ENCODE measurements at regions not wholly inside any gene's neighbourhood (a gene's known extent, or its start where the extent isn't known, plus 50 kb on each side); places are given as distances from the start of the nearest gene placed in this dataset.
"Not testable (repeated sequence)": the region's sequence is repeated elsewhere in the genome, so short reads cannot be mapped to it uniquely, and the experiment has no call there.

DNA sequence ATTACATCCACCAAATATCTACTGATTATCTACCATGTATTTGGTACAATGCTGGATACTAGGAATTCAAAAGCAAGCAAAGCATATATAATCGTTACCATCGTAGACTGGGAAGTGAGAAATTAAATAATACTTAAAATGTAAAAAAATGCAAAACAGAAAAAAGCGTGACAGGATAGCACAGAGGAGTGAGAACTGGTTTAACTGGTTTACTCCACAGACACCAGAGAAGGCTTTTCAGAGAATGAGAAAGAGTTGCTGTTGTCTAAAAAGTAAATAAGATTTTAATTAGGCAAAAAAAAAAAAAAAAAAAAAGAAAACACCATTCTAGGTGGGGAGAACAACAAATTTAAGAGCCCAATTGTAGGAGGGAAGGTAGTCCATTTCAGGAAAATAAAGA lies 657.9 kb upstream of the ST8SIA4 start:
- no peaks in the 10 kb centered on the region for H3K4me1 Mint-ChIP-seq
- CTCF ChIA-PET: no interaction called here
- no peaks in the 10 kb centered on the region for H3K27me3 Mint-ChIP-seq
- no peak overlapping the region for H3K27ac Mint-ChIP-seq
- DNase-seq: no peak
- H3K9me3 Mint-ChIP-seq: no peaks in the 10 kb centered on the region
- H3K4me3 Mint-ChIP-seq: no peak overlapping the region
- no peaks in the 10 kb centered on the region for H3K36me3 Mint-ChIP-seq

DNA sequence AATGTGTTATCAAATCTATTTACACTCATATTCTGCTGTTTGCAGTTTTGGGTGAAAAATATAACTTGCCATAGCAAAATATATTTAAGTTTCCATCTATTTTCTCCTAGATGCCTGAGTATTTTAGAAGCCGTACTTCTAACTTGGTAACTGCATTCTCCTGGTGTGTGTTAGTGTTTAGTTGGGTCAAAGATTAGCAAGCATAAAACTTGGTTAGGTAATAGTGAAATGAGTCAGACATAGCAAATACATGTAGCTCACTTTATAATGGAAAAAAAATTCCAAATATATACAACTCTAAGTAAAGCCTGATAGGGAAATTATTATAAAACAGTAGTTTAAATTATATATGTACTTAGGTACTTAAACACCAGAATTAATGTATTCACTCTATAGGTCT lies 640.7 kb upstream of the ST8SIA4 start:
- CTCF ChIA-PET: no interaction called here
- no peak for DNase-seq
- no peak overlapping the region for H3K4me3 Mint-ChIP-seq
- no peaks in the 10 kb centered on the region for H3K36me3 Mint-ChIP-seq
- H3K27me3 Mint-ChIP-seq: no peaks in the 10 kb centered on the region
- H3K27ac Mint-ChIP-seq: no peak overlapping the region
- no peaks in the 10 kb centered on the region for H3K9me3 Mint-ChIP-seq
- H3K4me1 Mint-ChIP-seq: no peaks in the 10 kb centered on the region

DNA sequence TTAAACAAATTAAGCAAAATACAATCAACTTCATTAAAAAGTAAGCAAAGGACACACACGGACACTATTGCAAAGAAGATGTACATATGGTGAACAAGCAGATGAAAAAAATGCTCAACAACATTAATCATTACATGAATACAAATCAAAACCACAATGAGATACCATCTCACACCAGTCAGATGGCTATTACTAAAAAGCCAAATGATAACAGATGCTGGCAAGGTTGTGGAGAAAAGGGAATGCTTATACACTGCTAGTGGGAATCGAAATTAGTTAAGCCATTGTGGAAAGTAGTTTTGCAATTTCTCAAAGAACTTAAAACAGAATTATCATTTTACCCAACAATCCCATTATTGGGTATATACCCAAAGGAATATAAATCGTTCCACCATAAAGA lies 636.2 kb upstream of the ST8SIA4 start:
- DNase-seq: no peak
- peaks cover 3% of the 10 kb centered on the region for H3K9me3 Mint-ChIP-seq
- no peak overlapping the region for H3K4me3 Mint-ChIP-seq
- no peak overlapping the region for H3K27ac Mint-ChIP-seq
- CTCF ChIA-PET: no interaction called here
- no peaks in the 10 kb centered on the region for H3K4me1 Mint-ChIP-seq
- H3K27me3 Mint-ChIP-seq: no peaks in the 10 kb centered on the region
- no peaks in the 10 kb centered on the region for H3K36me3 Mint-ChIP-seq

DNA sequence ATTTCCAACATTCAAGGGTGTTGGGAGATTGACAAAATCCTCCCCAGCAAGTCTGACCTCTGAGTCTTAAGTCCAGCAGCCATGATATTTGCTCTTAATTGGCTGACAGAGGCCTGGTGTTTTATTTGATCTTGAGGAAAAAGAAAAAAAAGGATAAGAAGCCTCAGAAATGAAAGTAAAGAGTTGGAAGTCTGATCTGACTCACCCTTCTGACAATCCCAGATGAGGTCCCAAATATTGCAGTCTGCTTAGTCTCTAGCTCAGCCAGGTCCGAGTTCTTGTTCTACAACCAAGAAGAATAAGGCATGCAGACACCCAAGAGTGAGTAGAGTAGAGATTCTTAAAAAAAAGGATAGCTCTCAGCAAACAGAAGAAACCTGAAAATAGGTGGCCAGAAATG lies 632.5 kb upstream of the ST8SIA4 start:
- peaks cover 3% of the 10 kb centered on the region for H3K9me3 Mint-ChIP-seq
- no peak overlapping the region for H3K27ac Mint-ChIP-seq
- no peaks in the 10 kb centered on the region for H3K4me1 Mint-ChIP-seq
- CTCF ChIA-PET: no interaction called here
- DNase-seq: no peak
- H3K27me3 Mint-ChIP-seq: no peaks in the 10 kb centered on the region
- no peaks in the 10 kb centered on the region for H3K36me3 Mint-ChIP-seq
- no peak overlapping the region for H3K4me3 Mint-ChIP-seq

DNA sequence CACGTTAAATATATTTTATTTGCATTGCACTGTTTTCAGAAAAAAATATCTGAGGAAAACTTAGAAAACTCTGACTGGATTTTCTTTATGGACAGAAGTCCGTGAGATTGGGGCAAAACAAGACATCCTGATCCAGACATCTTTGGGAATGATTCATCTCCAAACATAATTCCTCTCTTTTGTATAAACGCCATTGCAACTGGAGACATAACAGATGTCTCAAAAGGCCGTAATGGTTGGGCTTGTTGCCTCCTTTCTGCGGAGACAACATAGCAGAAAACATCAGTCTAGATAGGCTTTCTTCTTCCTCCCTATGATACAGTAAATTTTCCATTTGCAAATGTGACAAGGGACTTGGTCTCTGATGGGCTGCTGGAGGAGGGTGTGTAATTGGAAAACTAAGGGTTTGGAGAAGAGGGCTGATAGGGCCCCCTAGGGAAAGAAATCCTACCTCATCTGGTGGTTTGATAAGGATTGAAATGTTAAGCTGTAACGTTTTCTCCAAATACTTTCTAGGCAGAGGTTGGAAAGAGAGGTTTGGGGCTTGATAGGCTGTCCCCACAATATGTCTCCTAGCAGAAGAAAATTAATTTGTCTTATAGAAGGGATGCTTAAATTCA lies 631.5 kb upstream of the ST8SIA4 start:
- Mint-ChIP-seq H3K4me1 (no peaks in the 10 kb centered on the region), H3K4me3 (no peak overlapping the region), H3K36me3 (no peaks in the 10 kb centered on the region), H3K9me3 (peaks cover 3% of the 10 kb centered on the region), H3K27me3 (no peaks in the 10 kb centered on the region), H3K27ac (no peak overlapping the region)
- no peak for DNase-seq
- CTCF ChIA-PET: no interaction called here

DNA sequence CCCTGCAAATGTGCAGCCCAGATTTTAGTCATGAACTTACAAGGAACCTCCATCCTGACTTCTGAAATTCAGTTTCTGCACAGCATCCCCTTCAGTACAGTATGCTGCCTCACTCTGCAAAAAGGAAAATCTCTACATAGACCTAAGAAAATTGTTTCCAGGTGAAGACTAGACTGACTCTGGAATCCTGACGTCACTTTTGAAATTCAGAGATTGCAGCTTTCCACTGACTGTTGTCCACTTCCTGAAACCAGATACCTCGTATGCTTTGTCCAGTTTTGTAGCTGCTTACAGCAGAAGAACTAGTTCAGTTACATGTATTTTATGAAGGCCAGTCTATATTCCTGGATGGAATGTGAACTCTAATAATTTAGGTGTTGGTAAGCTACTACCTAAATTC lies 629.3 kb upstream of the ST8SIA4 start:
- Mint-ChIP-seq H3K27ac (no peak overlapping the region), H3K27me3 (no peaks in the 10 kb centered on the region), H3K9me3 (peaks cover 13% of the 10 kb centered on the region), H3K36me3 (no peaks in the 10 kb centered on the region), H3K4me1 (no peaks in the 10 kb centered on the region), H3K4me3 (no peak overlapping the region)
- CTCF ChIA-PET: no interaction called here
- no peak for DNase-seq

DNA sequence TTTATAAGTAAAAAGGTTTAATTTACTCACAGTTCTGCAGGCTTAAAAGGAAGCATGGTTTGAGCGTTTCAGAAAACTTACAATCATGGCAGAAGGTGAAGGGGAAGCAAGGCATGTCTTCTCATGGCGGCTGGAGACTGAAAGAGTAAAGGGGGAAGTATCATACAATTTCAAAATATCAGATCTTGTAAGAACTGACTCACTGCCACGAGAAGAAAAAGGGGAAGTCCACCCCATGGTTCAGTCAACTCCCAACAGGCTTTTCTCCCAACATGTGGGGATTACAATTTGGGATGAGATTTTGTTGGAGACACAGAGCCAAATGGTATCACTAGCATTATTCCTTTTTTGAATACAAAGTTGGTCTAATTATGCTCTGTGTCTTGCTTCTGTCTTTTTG lies 627.9 kb upstream of the ST8SIA4 start:
- CTCF ChIA-PET: no interaction called here
- DNase-seq: no peak
- Mint-ChIP-seq H3K36me3 (no peaks in the 10 kb centered on the region), H3K4me1 (no peaks in the 10 kb centered on the region), H3K27ac (no peak overlapping the region), H3K27me3 (no peaks in the 10 kb centered on the region), H3K4me3 (no peak overlapping the region), H3K9me3 (peaks cover 14% of the 10 kb centered on the region)

DNA sequence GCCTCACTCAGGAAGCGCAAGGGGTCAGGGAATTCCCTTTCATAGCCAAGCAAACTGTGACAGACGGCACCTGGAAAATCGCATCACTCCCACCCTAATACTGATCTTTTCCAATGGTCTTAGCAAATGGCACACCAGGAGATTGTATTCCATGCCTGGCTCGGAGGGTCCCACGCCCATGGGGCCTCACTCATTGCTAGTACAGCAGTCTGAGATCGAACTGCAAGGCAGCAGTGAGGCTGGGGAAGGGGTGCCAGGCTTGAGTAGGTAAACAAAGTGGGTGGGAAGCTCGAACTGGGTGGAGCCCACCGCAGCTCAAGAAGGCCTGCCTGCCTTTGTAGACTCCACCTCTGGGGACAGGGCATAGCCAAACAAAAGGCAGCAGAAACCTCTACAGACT lies 626.0 kb upstream of the ST8SIA4 start:
- H3K36me3 Mint-ChIP-seq, DNase-seq, H3K27me3 Mint-ChIP-seq, CTCF ChIA-PET, H3K4me1 Mint-ChIP-seq, H3K4me3 Mint-ChIP-seq, H3K27ac Mint-ChIP-seq: not testable (repeated sequence)
- H3K9me3 Mint-ChIP-seq: peaks cover 16% of the 10 kb centered on the region

DNA sequence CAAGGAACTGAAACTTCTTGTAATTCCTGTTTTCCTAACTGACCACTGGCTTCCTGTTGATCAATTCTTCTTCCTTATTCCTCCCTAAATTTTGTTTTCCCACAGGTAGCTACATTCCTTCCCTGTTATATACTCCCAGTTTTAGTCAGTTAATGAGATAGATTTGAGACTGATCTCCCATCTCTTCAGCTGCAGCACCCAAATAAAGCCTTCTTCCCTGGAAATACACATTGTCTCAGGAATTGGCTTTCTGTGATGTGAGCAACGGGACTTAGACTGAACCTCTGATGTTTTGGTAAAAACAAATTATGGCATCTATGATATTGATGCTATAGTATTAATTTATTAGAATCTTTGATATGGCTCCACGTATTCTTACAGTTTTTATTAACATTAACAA lies 617.3 kb upstream of the ST8SIA4 start:
- Mint-ChIP-seq H3K27me3 (no peaks in the 10 kb centered on the region), H3K4me1 (no peaks in the 10 kb centered on the region), H3K4me3 (no peak overlapping the region), H3K9me3 (peaks cover 4% of the 10 kb centered on the region), H3K36me3 (no peaks in the 10 kb centered on the region), H3K27ac (no peak overlapping the region)
- CTCF ChIA-PET: no interaction called here
- DNase-seq: no peak

DNA sequence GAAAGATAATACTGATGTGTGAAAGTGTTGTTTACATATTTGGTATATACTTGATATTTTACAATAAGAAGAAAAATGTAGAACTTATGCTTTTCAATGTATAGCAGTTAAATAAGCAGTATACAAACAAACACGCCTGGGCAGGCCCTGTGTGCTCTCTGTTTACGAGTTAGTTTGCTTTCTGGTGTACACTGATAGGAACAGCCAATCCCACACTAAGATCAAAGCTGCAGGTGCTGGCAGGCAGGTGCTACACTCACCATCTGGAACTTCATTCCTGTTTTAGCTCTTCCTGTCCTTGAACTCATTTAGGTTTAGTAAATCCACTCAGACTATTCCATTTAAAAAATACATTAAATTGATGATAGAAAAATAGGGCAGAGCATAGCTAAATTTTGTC lies 614.7 kb upstream of the ST8SIA4 start:
- DNase-seq: no peak
- Mint-ChIP-seq H3K4me1 (no peaks in the 10 kb centered on the region), H3K9me3 (peaks cover 4% of the 10 kb centered on the region), H3K36me3 (no peaks in the 10 kb centered on the region), H3K4me3 (no peak overlapping the region), H3K27ac (no peak overlapping the region), H3K27me3 (no peaks in the 10 kb centered on the region)
- CTCF ChIA-PET: no interaction called here

DNA sequence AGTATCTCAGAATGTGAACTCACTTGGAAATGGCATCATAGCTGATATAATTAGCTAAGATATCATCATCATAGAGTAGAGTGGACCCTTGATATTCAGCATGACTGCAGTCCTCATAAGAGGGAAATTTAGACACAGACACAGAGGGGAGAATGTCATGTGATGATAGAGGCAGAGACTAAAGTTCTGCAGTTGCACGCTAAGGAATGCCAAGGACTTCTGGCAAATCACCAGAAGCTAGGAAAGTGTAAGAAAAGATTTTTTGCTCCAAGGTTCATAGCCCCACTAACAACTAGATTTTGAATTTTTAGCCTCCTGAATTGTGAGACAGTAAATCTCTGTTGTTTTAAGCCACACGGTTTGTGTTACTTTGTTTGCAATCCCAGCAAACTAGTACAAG lies 612.6 kb upstream of the ST8SIA4 start:
- Mint-ChIP-seq H3K4me3 (no peak overlapping the region), H3K36me3 (no peaks in the 10 kb centered on the region), H3K27me3 (no peaks in the 10 kb centered on the region), H3K27ac (no peak overlapping the region), H3K4me1 (no peaks in the 10 kb centered on the region), H3K9me3 (peaks cover 4% of the 10 kb centered on the region)
- DNase-seq: no peak
- CTCF ChIA-PET: no interaction called here

DNA sequence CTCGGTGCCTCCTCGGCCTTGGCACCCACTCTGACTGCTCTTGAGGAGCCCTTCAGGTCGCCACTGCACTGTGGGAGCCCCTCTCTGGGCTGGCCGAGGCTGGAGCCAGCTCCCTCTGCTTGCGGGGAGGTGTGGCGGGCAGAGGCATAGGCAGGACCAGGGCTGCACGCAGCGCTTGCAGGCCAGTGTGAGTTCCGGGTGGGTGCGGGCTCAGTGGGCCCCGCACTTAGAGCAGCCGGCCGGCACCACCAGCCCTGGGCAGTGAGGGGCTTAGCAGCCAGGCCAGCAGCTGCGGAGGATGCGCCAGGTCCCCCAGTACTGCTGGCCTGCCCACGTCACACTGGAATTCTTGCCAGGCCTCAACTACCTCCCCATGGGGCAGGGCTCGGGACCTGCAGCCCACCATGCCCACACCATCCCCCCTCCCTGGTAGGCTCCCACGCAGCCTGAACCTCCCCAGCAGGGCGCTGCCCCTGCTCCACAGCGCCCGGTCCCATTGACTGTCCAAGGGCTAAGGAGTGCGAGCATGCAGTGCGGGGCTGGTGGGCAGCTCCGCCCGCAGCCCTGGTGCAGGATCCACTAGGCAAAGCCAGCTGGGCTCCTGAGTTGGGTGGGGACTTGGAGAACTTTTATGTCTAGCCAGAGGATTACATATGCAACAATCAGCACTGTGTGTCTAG lies 602.9 kb upstream of the ST8SIA4 start:
- no peak overlapping the region for H3K27ac Mint-ChIP-seq
- CTCF ChIA-PET: no interaction called here

DNA sequence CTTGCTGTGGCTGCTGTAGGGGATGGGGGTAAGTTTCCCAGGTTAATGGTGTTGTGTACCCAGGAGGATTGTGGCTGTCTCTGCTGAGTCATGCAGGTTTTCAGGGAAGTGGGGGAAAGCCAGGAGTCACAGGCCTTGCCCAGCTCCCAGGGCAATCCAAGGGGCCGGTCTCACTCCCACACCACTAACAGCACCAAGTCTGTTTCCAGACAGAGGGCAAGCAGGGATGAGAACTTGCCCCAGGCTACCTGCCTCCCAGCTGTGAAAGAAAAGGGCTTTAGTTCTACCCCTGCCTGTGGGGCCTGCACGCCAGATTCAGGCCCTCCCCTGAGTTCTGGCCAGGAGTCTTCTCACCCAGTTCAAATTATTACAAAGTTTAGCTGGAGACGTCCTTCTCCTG lies 579.8 kb upstream of the ST8SIA4 start:
- CTCF ChIA-PET: no interaction called here
- H3K9me3 Mint-ChIP-seq: peaks cover 3% of the 10 kb centered on the region
- H3K27me3 Mint-ChIP-seq: no peaks in the 10 kb centered on the region
- H3K4me1 Mint-ChIP-seq: no peaks in the 10 kb centered on the region
- H3K27ac Mint-ChIP-seq: no peak overlapping the region
- no peak for DNase-seq
- no peaks in the 10 kb centered on the region for H3K36me3 Mint-ChIP-seq
- H3K4me3 Mint-ChIP-seq: no peak overlapping the region

More for the DNA sequence above, 602.9 kb upstream of the ST8SIA4 start:
- no peaks in the 10 kb centered on the region for H3K4me1 Mint-ChIP-seq
- no peak for DNase-seq
- no peak overlapping the region for H3K4me3 Mint-ChIP-seq
- no peaks in the 10 kb centered on the region for H3K27me3 Mint-ChIP-seq
- peaks cover 23% of the 10 kb centered on the region for H3K9me3 Mint-ChIP-seq
- H3K36me3 Mint-ChIP-seq: no peaks in the 10 kb centered on the region

DNA sequence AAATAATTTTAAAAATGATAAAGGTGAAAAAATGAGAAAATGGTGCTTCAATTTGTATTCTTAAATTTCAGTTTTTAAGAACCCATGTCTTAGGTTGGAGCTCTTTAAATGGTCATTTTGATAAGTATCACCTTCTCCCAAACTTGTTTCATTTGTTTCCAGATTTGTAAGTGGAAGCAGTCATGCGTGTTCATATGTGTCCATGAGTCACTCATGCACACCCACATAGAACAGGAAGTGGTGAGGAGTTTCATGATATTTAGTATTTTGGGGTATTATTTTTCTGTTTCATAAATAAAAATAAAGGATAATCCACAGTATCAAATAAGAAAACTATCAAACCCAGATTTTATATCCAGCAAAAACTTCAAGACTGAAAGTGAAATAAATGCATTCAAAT lies 570.4 kb upstream of the ST8SIA4 start:
- CTCF ChIA-PET: no interaction called here
- Mint-ChIP-seq H3K27me3 (no peaks in the 10 kb centered on the region), H3K9me3 (no peaks in the 10 kb centered on the region), H3K4me3 (no peak overlapping the region), H3K27ac (no peak overlapping the region), H3K4me1 (no peaks in the 10 kb centered on the region), H3K36me3 (no peaks in the 10 kb centered on the region)
- no peak for DNase-seq

DNA sequence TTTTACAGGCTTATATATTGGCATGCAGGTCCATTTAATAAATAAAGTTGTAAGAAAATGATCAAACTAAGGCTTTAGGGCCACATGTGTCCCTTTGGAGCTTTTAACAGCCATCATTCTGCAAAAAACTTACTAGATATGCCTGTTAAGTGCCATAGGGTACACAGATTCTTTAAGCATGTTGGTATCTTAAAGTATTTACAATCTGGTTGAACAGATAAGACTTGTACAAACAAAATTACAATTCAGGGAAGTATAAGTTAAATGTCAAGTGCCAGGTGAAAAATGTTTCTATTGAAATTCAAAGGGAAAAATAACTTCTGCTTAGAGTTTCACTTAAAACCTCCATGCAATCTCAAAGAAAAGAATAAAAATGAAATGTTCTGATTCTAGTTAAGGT lies 558.4 kb upstream of the ST8SIA4 start:
- Mint-ChIP-seq H3K9me3 (no peaks in the 10 kb centered on the region), H3K27me3 (no peaks in the 10 kb centered on the region), H3K27ac (no peak overlapping the region), H3K36me3 (no peaks in the 10 kb centered on the region), H3K4me1 (no peaks in the 10 kb centered on the region), H3K4me3 (no peak overlapping the region)
- CTCF ChIA-PET: no interaction called here
- no peak for DNase-seq

DNA sequence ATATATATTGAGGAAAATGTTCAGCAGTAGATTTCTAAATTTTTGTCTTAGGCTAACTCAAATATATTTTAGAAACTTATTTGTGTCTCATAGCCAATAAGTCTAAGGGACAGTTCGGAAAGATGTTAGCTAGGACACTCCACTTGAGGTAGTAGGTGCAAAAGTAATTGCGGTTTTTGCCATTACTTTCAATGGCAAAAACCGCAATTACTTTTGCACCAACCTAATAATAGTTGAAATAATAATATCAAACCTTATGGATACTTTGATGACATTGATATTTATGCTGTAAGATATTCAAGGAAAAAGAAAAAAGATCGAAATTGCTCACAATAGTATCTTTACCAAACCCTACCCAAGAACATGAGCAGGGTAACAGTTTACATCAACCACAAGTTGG lies 555.5 kb upstream of the ST8SIA4 start:
- H3K27ac Mint-ChIP-seq: no peak overlapping the region
- no peaks in the 10 kb centered on the region for H3K4me1 Mint-ChIP-seq
- no peaks in the 10 kb centered on the region for H3K9me3 Mint-ChIP-seq
- H3K4me3 Mint-ChIP-seq: no peak overlapping the region
- CTCF ChIA-PET: no interaction called here
- H3K27me3 Mint-ChIP-seq: no peaks in the 10 kb centered on the region
- DNase-seq: no peak
- no peaks in the 10 kb centered on the region for H3K36me3 Mint-ChIP-seq
